ENCODE measurements at regions not wholly inside any gene's neighbourhood (a gene's known extent, or its start where the extent isn't known, plus 50 kb on each side); places are given as distances from the start of the nearest gene placed in this dataset.

DNA sequence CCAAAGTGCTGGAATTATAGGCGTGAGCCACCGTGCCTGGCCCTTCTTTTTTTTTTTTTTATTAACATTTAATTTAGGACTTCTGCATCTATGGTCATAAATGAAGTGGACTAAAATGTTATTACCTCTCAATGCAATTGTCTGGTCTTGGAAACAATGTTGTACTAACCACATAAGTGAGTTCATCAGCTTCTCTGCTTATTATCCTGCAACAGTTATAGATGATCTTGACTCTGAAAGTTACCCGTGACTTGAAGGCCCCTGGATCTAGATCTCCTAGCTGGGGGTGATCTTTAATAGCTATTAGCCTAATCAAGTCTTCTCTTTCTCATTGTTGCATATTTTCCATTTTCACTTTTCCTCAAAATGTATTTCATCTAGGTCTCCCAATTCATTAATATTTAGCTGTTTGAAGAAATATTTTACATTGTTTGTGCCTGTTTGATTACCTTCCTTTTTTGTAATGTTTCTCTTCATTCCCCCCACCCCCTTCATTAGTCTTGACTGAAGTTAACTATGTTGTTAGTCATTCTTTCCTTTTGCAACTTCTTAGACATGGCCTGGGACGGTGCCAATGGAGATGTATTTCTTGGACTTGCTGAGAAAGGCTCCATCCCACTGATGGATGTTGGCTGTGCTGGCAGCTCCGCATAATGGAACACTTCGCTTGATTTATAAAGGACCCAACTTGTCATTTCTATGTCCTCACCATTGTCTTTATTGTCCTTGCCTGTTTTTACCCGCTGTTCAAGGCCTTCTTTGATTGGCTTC lies 141.6 kb upstream of the RIOK3 start:
- H3K4me1 ChIP-seq, result no peaks in the 10 kb centered on the region
- H3K27me3 ChIP-seq, result no peaks in the 10 kb centered on the region
- no peak for ATAC-seq
- TF ChIP-seq CTCF (IDR thresholded peaks at IDR 0.05), result no peak
- H3K4me3 ChIP-seq, result no peak overlapping the region
- H3K9me3 ChIP-seq, result no peaks in the 10 kb centered on the region
- no peak overlapping the region for H3K27ac ChIP-seq
- no peak for DNase-seq
- intact Hi-C loops (cut with DNase I), result loop anchor here (10.0 kb wide), 1 partner anchor 63 kb away; no protein-coding TSS in a partner anchor
- H3K36me3 ChIP-seq, result no peaks in the 10 kb centered on the region

DNA sequence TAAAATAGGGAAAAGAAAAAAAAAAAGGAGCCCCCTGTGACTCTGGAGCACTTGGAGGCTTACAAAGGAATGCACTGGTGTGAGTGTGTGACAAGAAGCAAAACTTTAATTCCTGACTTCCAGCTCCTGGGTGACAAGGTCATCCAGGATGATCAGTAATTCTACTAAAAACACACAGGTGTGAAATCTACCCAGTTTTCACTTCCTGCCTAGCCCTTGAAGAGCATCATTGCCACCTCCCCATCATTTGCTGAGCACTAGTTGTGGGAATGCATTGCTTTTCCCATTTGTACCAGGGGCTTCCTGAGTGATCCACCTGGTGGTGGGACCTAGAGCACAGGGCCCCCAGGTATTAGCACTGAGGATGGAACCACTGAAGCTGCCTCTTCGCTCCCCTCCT lies 139.7 kb upstream of the RIOK3 start:
- Histone ChIP-seq H3K27ac (no peak overlapping the region), H3K36me3 (no peaks in the 10 kb centered on the region), H3K4me3 (no peak overlapping the region), H3K4me1 (no peaks in the 10 kb centered on the region), H3K9me3 (no peaks in the 10 kb centered on the region), H3K27me3 (no peaks in the 10 kb centered on the region)
- ATAC-seq (no peak), DNase-seq (no peak)
- intact Hi-C loops (cut with DNase I), result loop anchor here (10.0 kb wide), 1 partner anchor 61 kb away; no protein-coding TSS in a partner anchor
- no peak for TF ChIP-seq CTCF (IDR thresholded peaks at IDR 0.05)

DNA sequence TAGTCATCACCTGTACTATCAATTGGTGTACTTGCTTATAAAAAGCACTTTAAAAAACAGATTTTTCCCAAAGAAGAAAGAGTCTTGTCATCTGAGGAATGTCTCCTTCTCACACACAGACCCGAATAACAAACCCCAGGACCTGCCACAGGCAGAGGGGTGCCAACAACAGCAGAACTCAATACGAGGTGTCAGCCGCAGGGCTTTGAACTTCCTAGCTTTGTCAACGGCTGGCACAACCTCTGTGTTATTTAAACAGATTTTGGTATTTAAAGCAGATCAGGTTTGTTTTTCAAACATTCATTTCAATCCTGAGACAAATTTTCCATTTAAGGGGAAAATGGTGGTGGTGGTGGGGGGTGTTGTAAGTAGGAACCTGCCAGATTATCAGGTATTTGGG lies 138.4 kb upstream of the RIOK3 start:
- TF ChIP-seq CTCF (IDR thresholded peaks at IDR 0.05), result no peak

GRCh38 chr18:23316316-23316715 lies 136.8 kb upstream of the RIOK3 start:
- intact Hi-C loops (cut with DNase I), result loop anchor here (10.0 kb wide), 1 partner anchor 58 kb away; no protein-coding TSS in a partner anchor
- ATAC-seq, result no peak
- no peaks in the 10 kb centered on the region for H3K27me3 ChIP-seq
- no peak for TF ChIP-seq CTCF (IDR thresholded peaks at IDR 0.05)
- no peaks in the 10 kb centered on the region for H3K4me1 ChIP-seq
- no peak overlapping the region for H3K4me3 ChIP-seq
- no peaks in the 10 kb centered on the region for H3K36me3 ChIP-seq
- H3K27ac ChIP-seq, result no peak overlapping the region
- no peaks in the 10 kb centered on the region for H3K9me3 ChIP-seq
- no peak for DNase-seq

More for the DNA sequence above, 138.4 kb upstream of the RIOK3 start:
- no peak overlapping the region for H3K27ac ChIP-seq
- intact Hi-C loops (cut with DNase I), result loop anchor here (10.0 kb wide), 1 partner anchor 60 kb away; no protein-coding TSS in a partner anchor
- H3K4me3 ChIP-seq, result no peak overlapping the region
- H3K36me3 ChIP-seq, result no peaks in the 10 kb centered on the region
- no peaks in the 10 kb centered on the region for H3K9me3 ChIP-seq
- no peak for DNase-seq
- no peaks in the 10 kb centered on the region for H3K4me1 ChIP-seq
- no peak for ATAC-seq
- H3K27me3 ChIP-seq, result no peaks in the 10 kb centered on the region

DNA sequence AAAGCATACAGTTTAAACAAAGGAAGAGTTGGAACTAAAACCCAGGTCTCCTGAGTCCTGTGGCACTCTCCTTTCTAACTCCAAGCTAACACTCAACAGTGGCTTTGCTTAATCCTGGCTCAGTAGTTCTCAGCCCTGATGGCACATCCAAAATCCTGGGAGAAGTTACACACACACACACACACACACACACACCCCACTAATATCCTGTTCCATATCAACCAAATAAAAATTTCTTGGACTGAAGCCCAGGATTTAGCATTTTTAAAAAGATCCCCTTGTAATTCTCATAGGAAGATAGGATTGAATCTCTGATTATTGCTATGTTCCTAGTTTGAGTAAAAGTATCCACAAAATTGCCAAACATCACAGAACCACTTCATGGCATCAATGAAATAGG lies 136.1 kb upstream of the RIOK3 start:
- Histone ChIP-seq H3K36me3 (no peaks in the 10 kb centered on the region), H3K4me1 (no peaks in the 10 kb centered on the region), H3K9me3 (no peaks in the 10 kb centered on the region), H3K27ac (no peak overlapping the region), H3K4me3 (no peak overlapping the region), H3K27me3 (no peaks in the 10 kb centered on the region)
- no peak for TF ChIP-seq CTCF (IDR thresholded peaks at IDR 0.05)
- intact Hi-C loops (cut with DNase I), result loop anchor here (10.0 kb wide), 1 partner anchor 58 kb away; no protein-coding TSS in a partner anchor
- no peak for DNase-seq
- no peak for ATAC-seq

All from upper lobe of right lung (tissue), 1 donor.